ENCODE measurements at regions not wholly inside any gene's neighbourhood (a gene's known extent, or its start where the extent isn't known, plus 50 kb on each side); places are given as distances from the start of the nearest gene placed in this dataset.

- TF ChIP-seq ATF3 (IDR thresholded peaks at IDR 0.05), result no peak
Measured at GRCh38 chr3:145197821-145198220, 963.2 kb downstream of the PLOD2 start (continued).

- Histone ChIP-seq H3K27me3 (ENCODE audit: control insufficient read depth in 4 of 4, insufficient read depth in 4 of 4, low read length in 3 of 4) (no peaks in the 10 kb centered on the region), H3K4me3 (ENCODE audit: low read depth in 1 of 3, low read length in 3 of 3) (no peak overlapping the region), H3K27ac (ENCODE audit: low read depth in 1 of 2, low read length in 2 of 2) (no peak overlapping the region), H3K4me1 (ENCODE audit: control insufficient read depth in 4 of 4, insufficient read depth in 4 of 4, low read length in 3 of 4) (no peaks in the 10 kb centered on the region), H3K9me3 (ENCODE audit: control insufficient read depth in 4 of 4, low read length in 3 of 4) (no peaks in the 10 kb centered on the region), H3K9ac (ENCODE audit: low read depth in 1 of 2, low read length in 2 of 2) (no peak overlapping the region), H3K36me3 (ENCODE audit: control insufficient read depth in 4 of 4, insufficient read depth in 3 of 4, low read depth in 1 of 4, low read length in 3 of 4) (no peaks in the 10 kb centered on the region)
- DNase-seq (ENCODE audit: low spot score), result no peak
- TF ChIP-seq YY1 (IDR thresholded peaks at IDR 0.05), result no peak
- TF ChIP-seq NR2F2 (IDR thresholded peaks at IDR 0.05), result no peak
- TF ChIP-seq RXRA (IDR thresholded peaks at IDR 0.05), result no peak
- TF ChIP-seq FOXA1 (IDR thresholded peaks at IDR 0.05), result no peak
- TF ChIP-seq HNF4A (conservative IDR thresholded peaks at IDR 0.05), result no peak
- TF ChIP-seq ATF3 (IDR thresholded peaks at IDR 0.05), result no peak
- WGBS, result 64% methylated on average over 5 of the region's 5 CpGs
Measured at GRCh38 chr3:145209561-145209960, 951.4 kb downstream of the PLOD2 start.

GRCh38 chr3:145219355-145220235 is 941.4 kb downstream of the PLOD2 start:
- H3K4me1 ChIP-seq (ENCODE audit: control insufficient read depth in 4 of 4, insufficient read depth in 4 of 4, low read length in 3 of 4), result no peaks in the 10 kb centered on the region
- H3K4me3 ChIP-seq (ENCODE audit: low read depth in 1 of 3, low read length in 3 of 3), result no peak overlapping the region
- no peaks in the 10 kb centered on the region for H3K36me3 ChIP-seq (ENCODE audit: control insufficient read depth in 4 of 4, insufficient read depth in 3 of 4, low read depth in 1 of 4, low read length in 3 of 4)
- TF ChIP-seq RAD21 (IDR thresholded peaks at IDR 0.05) (no peak), ZBTB33 (IDR thresholded peaks at IDR 0.05) (no peak), CTCF (IDR thresholded peaks at IDR 0.05; ENCODE audit: low read depth, low read length, missing input control) (no peak), HNF4A (conservative IDR thresholded peaks at IDR 0.05) (no peak), GABPA (IDR thresholded peaks at IDR 0.05 in 1 of 2, conservative IDR thresholded peaks at IDR 0.05 in 1 of 2) (no peak), JUND (IDR thresholded peaks at IDR 0.05) (no peak)
- H3K27me3 ChIP-seq (ENCODE audit: control insufficient read depth in 4 of 4, insufficient read depth in 4 of 4, low read length in 3 of 4), result no peaks in the 10 kb centered on the region
- no peak overlapping the region for H3K27ac ChIP-seq (ENCODE audit: low read depth in 1 of 2, low read length in 2 of 2)
- no peaks in the 10 kb centered on the region for H3K9me3 ChIP-seq (ENCODE audit: control insufficient read depth in 4 of 4, low read length in 3 of 4)
- no peak overlapping the region for H3K9ac ChIP-seq (ENCODE audit: low read depth in 1 of 2, low read length in 2 of 2)
- no peak for DNase-seq (ENCODE audit: low spot score)
- WGBS, result 74% methylated on average over 5 of the region's 5 CpGs
